GM23338 (cell line): ENCODE measurements at regions not wholly inside any gene's neighbourhood (a gene's known extent, or its start where the extent isn't known, plus 50 kb on each side); places are given as distances from the start of the nearest gene placed in this dataset.
A peak's percentile ranks its signal among the peaks of the same experiment; 100 is the strongest.

Experiments used
- ATAC-seq: fragments of 200-7000 bp; cut with Tn5 transposase; 3 replicates; pipeline ENCODE4 v1.9.1; 2020
- DNase-seq: peaks from one replicate; pipeline ENCODE4 v3.0.0-alpha.2; 2015; ENCODE audit warnings: low spot score
- H2AFZ ChIP-seq: fragments of 200-600 bp; sonication (generic); 2 replicates; pipeline ENCODE4 v1.8.0; 2016; ENCODE audit warnings: antibody characterized with exemption, mild to moderate bottlenecking, moderate library complexity
- H3F3A ChIP-seq: fragments of 200-600 bp; sonication (generic); replicated peaks from 2 replicates; pipeline ENCODE4 v1.8.0; 2017; ENCODE audit warnings: antibody characterized with exemption, mixed run types, low read depth
- H3K27ac ChIP-seq: fragments of 200-600 bp; sonication (generic); 2 replicates; pipeline ENCODE4 v1.6.1; 2016; ENCODE audit warnings: low read depth
- H3K27me3 ChIP-seq: fragments of 200-600 bp; sonication (generic); 2 replicates; pipeline ENCODE4 v1.8.0; 2016; ENCODE audit warnings: mild to moderate bottlenecking, mixed run types, moderate library complexity; ENCODE audit not compliant: insufficient read depth
- H3K36me3 ChIP-seq: fragments of 200-600 bp; sonication (generic); 2 replicates; pipeline ENCODE4 v1.8.0; 2016; ENCODE audit warnings: mild to moderate bottlenecking; ENCODE audit not compliant: insufficient read depth
- H3K4me1 ChIP-seq: fragments of 200-600 bp; sonication (generic); 2 replicates; pipeline ENCODE4 v1.8.0; 2016; ENCODE audit warnings: mild to moderate bottlenecking, moderate library complexity; ENCODE audit not compliant: insufficient read depth
- H3K4me2 ChIP-seq: fragments of 200-600 bp; sonication (generic); 2 replicates; pipeline ENCODE4 v1.7.1; 2017; ENCODE audit warnings: mixed run types
- H3K4me3 ChIP-seq: fragments of 200-600 bp; sonication (generic); 2 replicates; pipeline ENCODE4 v1.6.1; 2016; ENCODE audit warnings: mixed run types
- H3K79me2 ChIP-seq: fragments of 200-600 bp; sonication (generic); replicated peaks from 2 replicates; pipeline ENCODE4 v1.8.0; 2017; ENCODE audit warnings: mild to moderate bottlenecking; ENCODE audit not compliant: insufficient read depth
- H3K9me2 ChIP-seq: fragments of 200-600 bp; sonication (generic); 2 replicates; pipeline ENCODE4 v1.8.0; 2017; ENCODE audit not compliant: insufficient read depth
- H4K20me1 ChIP-seq: fragments of 200-600 bp; sonication (generic); replicated peaks from 2 replicates; pipeline ENCODE4 v1.8.0; 2017; ENCODE audit warnings: mild to moderate bottlenecking; ENCODE audit not compliant: insufficient read depth
- H3K27ac Mint-ChIP-seq: 2 replicates; pipeline ENCODE4 v1.8.0; 2020; ENCODE audit warnings: inconsistent platforms, mild to moderate bottlenecking, moderate library complexity, mixed read lengths
- H3K27me3 Mint-ChIP-seq: 3 replicates; pipeline ENCODE4 v1.8.0; 2022; ENCODE audit warnings: low read depth, mild to moderate bottlenecking, moderate library complexity, mixed read lengths, inconsistent platforms; ENCODE audit not compliant: insufficient read depth, poor library complexity
- H3K36me3 Mint-ChIP-seq: 3 replicates; pipeline ENCODE4 v1.8.0; 2021; ENCODE audit warnings: low read depth, mild to moderate bottlenecking, inconsistent platforms, moderate library complexity, mixed read lengths
- H3K4me1 Mint-ChIP-seq: 3 replicates; pipeline ENCODE4 v1.8.0; 2020; ENCODE audit warnings: mild to moderate bottlenecking, inconsistent platforms, mixed read lengths
- H3K4me3 Mint-ChIP-seq: 3 replicates; pipeline ENCODE4 v1.8.0; 2021; ENCODE audit warnings: moderate library complexity, mild to moderate bottlenecking, inconsistent platforms, mixed read lengths
- H3K9me3 Mint-ChIP-seq: 3 replicates; pipeline ENCODE4 v1.8.0; 2020; ENCODE audit warnings: moderate library complexity, mild to moderate bottlenecking, inconsistent platforms, mixed read lengths
- CREB1 ChIP-seq: fragments of 250-450 bp; sonication (Bioruptor Pico); IDR thresholded peaks from 2 replicates; pipeline ENCODE4 v1.5.0; 2020; ENCODE audit warnings: low read depth, mild to moderate bottlenecking, moderate library complexity
- CTCF ChIP-seq, 2 experiments: fragments of 200-600 bp in 1 of 2; sonication (generic) in 1 of 2; conservative IDR thresholded peaks; 2 replicates each; pipeline versions ENCODE4 v1.5.1 to v1.6.1; 2016 to 2017; ENCODE audit warnings: antibody characterized with exemption in 2 of 2, low read depth in 2 of 2, mild to moderate bottlenecking in 2 of 2, moderate library complexity in 1 of 2
- EZH2 ChIP-seq: fragments of 200-600 bp; sonication (generic); IDR thresholded peaks from one replicate; pipeline ENCODE4 v1.8.0; 2017; ENCODE audit warnings: antibody characterized with exemption, mild to moderate bottlenecking, low read depth; ENCODE audit not compliant: unreplicated experiment
- EZH2phosphoT487 ChIP-seq: fragments of 200-600 bp; sonication (generic); IDR thresholded peaks from one replicate; pipeline ENCODE4 v1.8.1; 2018; ENCODE audit warnings: antibody characterized with exemption; ENCODE audit not compliant: unreplicated experiment
- JUNB ChIP-seq: IDR thresholded peaks from one replicate; pipeline ENCODE4 v1.6.1; 2016; ENCODE audit warnings: antibody characterized with exemption; ENCODE audit not compliant: unreplicated experiment
- NANOG ChIP-seq: IDR thresholded peaks from 2 replicates; pipeline ENCODE4 v1.6.1; 2016; ENCODE audit warnings: antibody characterized with exemption, borderline replicate concordance
- POLR2AphosphoS5 ChIP-seq: IDR thresholded peaks from 2 replicates; pipeline ENCODE4 v1.6.1; 2016; ENCODE audit warnings: antibody characterized with exemption, low read depth
- REST ChIP-seq: IDR thresholded peaks from one replicate; pipeline ENCODE4 v1.6.1; 2018; ENCODE audit warnings: antibody characterized with exemption; ENCODE audit not compliant: unreplicated experiment
- ZNF114 ChIP-seq: fragments of 250-450 bp; sonication (Bioruptor Pico); IDR thresholded peaks from 2 replicates; pipeline ENCODE4 v1.5.0; 2020; ENCODE audit warnings: mild to moderate bottlenecking, moderate library complexity
- ZNF331 ChIP-seq: fragments of 250-450 bp; sonication (Bioruptor Pico); IDR thresholded peaks from 2 replicates; pipeline ENCODE4 v1.5.0; 2020; ENCODE audit warnings: low read depth, mild to moderate bottlenecking, moderate library complexity
- ZNF462 ChIP-seq: fragments of 250-450 bp; sonication (Bioruptor Pico); IDR thresholded peaks from 2 replicates; pipeline ENCODE4 v1.5.0; 2020; ENCODE audit warnings: mild to moderate bottlenecking, moderate library complexity

DNA sequence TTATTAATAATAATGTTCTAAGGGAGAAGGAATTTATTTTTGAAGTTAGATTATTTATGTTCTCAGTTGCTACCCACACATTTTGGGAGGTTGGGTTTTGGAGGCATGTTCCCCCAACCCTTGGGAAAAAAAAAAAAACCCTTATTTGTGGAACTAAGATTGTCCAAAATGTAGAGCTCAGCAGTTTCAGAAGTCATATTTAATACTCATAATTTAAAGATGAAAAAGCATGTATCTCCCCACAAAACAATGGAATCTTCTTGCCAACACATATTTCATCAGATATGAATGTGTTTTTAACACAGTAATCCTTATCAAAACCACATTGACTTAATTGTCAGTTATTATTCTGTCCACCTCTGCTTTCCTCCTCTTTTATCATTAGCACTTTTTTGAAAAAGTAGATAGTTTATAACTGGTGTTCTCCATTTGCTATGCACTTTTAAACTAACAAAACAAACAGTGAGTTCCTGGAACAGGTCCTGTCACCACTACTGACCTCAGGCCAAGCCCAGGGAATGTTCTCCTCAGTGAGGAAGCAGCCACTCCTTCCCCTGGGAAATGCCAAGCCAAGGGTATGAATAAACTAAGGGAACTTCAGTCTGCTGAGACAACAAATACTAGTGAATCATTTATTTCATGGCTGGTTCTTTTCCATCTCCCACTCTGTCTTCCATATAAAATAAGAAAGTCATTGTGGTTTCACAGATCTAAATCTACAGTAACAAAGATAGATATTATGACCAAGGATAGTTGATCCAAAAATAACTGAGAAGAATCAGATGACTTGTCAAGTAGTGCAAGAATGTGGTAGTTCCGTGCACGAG, 414.4 kb upstream of the ALCAM start (continued):
- no peak for TF ChIP-seq REST
- TF ChIP-seq CTCF (conservative IDR thresholded peaks at IDR 0.05; ENCODE audit: low read depth in 2 of 2): no peak
- TF ChIP-seq EZH2: no peak
- TF ChIP-seq NANOG: no peak
- TF ChIP-seq ZNF114 (CRISPR knock-in tag): no peak
- TF ChIP-seq JUNB: no peak
- TF ChIP-seq POLR2AphosphoS5: no peak

GRCh38 chr3:104956620-104957345, 409.9 kb upstream of the ALCAM start:
- Histone ChIP-seq H3K36me3 (no peaks in the 10 kb centered on the region), H3K27me3 (no peaks in the 10 kb centered on the region), H3K4me2 (no peak overlapping the region), H3K4me1 (peaks cover 16% of the 10 kb centered on the region), H3F3A (no peaks in the 10 kb centered on the region), H2AFZ (peak overlapping the region; percentile 75), H3K79me2 (no peaks in the 10 kb centered on the region), H3K9me2 (no peaks in the 10 kb centered on the region), H3K4me3 (no peak overlapping the region), H4K20me1 (no peaks in the 10 kb centered on the region), H3K27ac (no peak overlapping the region)
- no peak for DNase-seq
- Mint-ChIP-seq H3K4me3 (no peak overlapping the region), H3K27ac (no peak overlapping the region), H3K9me3 (peaks cover 5% of the 10 kb centered on the region; the same call in 1 of the 3 replicates), H3K4me1 (peaks cover 14% of the 10 kb centered on the region), H3K36me3 (peaks cover 3% of the 10 kb centered on the region; the same call in 1 of the 3 replicates), H3K27me3 (peaks cover 2% of the 10 kb centered on the region)
- no peak; the same call in 2 of the 3 replicates for ATAC-seq
- TF ChIP-seq ZNF114 (CRISPR knock-in tag) (no peak), ZNF331 (CRISPR knock-in tag) (no peak), EZH2phosphoT487 (no peak), CREB1 (CRISPR knock-in tag) (no peak), ZNF462 (CRISPR knock-in tag) (no peak)
